ENCODE measurements at regions not wholly inside any gene's neighbourhood (a gene's known extent, or its start where the extent isn't known, plus 50 kb on each side); places are given as distances from the start of the nearest gene placed in this dataset.
"Not testable (repeated sequence)": the region's sequence is repeated elsewhere in the genome, so short reads cannot be mapped to it uniquely, and the experiment has no call there.

GRCh38 chr12:91267039-91267438, 84.4 kb upstream of the DCN start:
- no peak overlapping the region for H3K27ac ChIP-seq (ENCODE audit: low read length)
- H3K36me3 ChIP-seq (ENCODE audit: control insufficient read depth, low read depth, low read length): no peaks in the 10 kb centered on the region
- H3K27me3 ChIP-seq (ENCODE audit: control insufficient read depth, insufficient read depth, low read length): no peaks in the 10 kb centered on the region
- no peak overlapping the region for H3K9ac ChIP-seq (ENCODE audit: low read length)
- peaks cover 5% of the 10 kb centered on the region for H3K4me1 ChIP-seq (ENCODE audit: control insufficient read depth, low read depth, low read length)
- no peaks in the 10 kb centered on the region for H3K9me3 ChIP-seq (ENCODE audit: control insufficient read depth, low read depth, low read length)
- H3K4me3 ChIP-seq (ENCODE audit: low read length): no peak overlapping the region

- no peaks in the 10 kb centered on the region for H3K4me1 ChIP-seq (ENCODE audit: control insufficient read depth, low read depth, low read length)
- no peak overlapping the region for H3K27ac ChIP-seq (ENCODE audit: low read length)
- H3K27me3 ChIP-seq (ENCODE audit: control insufficient read depth, insufficient read depth, low read length): no peaks in the 10 kb centered on the region
- H3K9me3 ChIP-seq (ENCODE audit: control insufficient read depth, low read depth, low read length): no peaks in the 10 kb centered on the region
- no peaks in the 10 kb centered on the region for H3K36me3 ChIP-seq (ENCODE audit: control insufficient read depth, low read depth, low read length)
- H3K4me3 ChIP-seq (ENCODE audit: low read length): no peak overlapping the region
- no peak overlapping the region for H3K9ac ChIP-seq (ENCODE audit: low read length)
Observed at GRCh38 chr12:91264178-91264577, 81.6 kb upstream of the DCN start.

GRCh38 chr12:91261820-91262676, 79.4 kb upstream of the DCN start:
- no peaks in the 10 kb centered on the region for H3K27me3 ChIP-seq (ENCODE audit: control insufficient read depth, insufficient read depth, low read length)
- no peaks in the 10 kb centered on the region for H3K36me3 ChIP-seq (ENCODE audit: control insufficient read depth, low read depth, low read length)
- no peaks in the 10 kb centered on the region for H3K4me1 ChIP-seq (ENCODE audit: control insufficient read depth, low read depth, low read length)
- H3K4me3 ChIP-seq (ENCODE audit: low read length): no peak overlapping the region
- no peak overlapping the region for H3K27ac ChIP-seq (ENCODE audit: low read length)
- no peaks in the 10 kb centered on the region for H3K9me3 ChIP-seq (ENCODE audit: control insufficient read depth, low read depth, low read length)
- no peak overlapping the region for H3K9ac ChIP-seq (ENCODE audit: low read length)

GRCh38 chr12:91256411-91256810, 73.8 kb upstream of the DCN start:
- H3K36me3 ChIP-seq (ENCODE audit: control insufficient read depth, low read depth, low read length): no peaks in the 10 kb centered on the region
- no peak overlapping the region for H3K4me3 ChIP-seq (ENCODE audit: low read length)
- no peaks in the 10 kb centered on the region for H3K4me1 ChIP-seq (ENCODE audit: control insufficient read depth, low read depth, low read length)
- H3K9ac ChIP-seq (ENCODE audit: low read length): no peak overlapping the region
- H3K27ac ChIP-seq (ENCODE audit: low read length): no peak overlapping the region
- H3K9me3 ChIP-seq (ENCODE audit: control insufficient read depth, low read depth, low read length): no peaks in the 10 kb centered on the region
- H3K27me3 ChIP-seq (ENCODE audit: control insufficient read depth, insufficient read depth, low read length): no peaks in the 10 kb centered on the region

- Histone ChIP-seq H3K9ac (ENCODE audit: low read length) (no peak overlapping the region), H3K36me3 (ENCODE audit: control insufficient read depth, low read depth, low read length) (no peaks in the 10 kb centered on the region), H3K9me3 (ENCODE audit: control insufficient read depth, low read depth, low read length) (no peaks in the 10 kb centered on the region), H3K4me3 (ENCODE audit: low read length) (no peak overlapping the region), H3K4me1 (ENCODE audit: control insufficient read depth, low read depth, low read length) (no peaks in the 10 kb centered on the region), H3K27ac (ENCODE audit: low read length) (no peak overlapping the region), H3K27me3 (ENCODE audit: control insufficient read depth, insufficient read depth, low read length) (no peaks in the 10 kb centered on the region)
Observed at GRCh38 chr12:91252341-91252740, 69.7 kb upstream of the DCN start.

- Histone ChIP-seq H3K9me3 (ENCODE audit: control insufficient read depth, low read depth, low read length) (no peaks in the 10 kb centered on the region), H3K27me3 (ENCODE audit: control insufficient read depth, insufficient read depth, low read length) (no peaks in the 10 kb centered on the region), H3K9ac (ENCODE audit: low read length) (no peak overlapping the region), H3K4me3 (ENCODE audit: low read length) (no peak overlapping the region), H3K27ac (ENCODE audit: low read length) (no peak overlapping the region), H3K36me3 (ENCODE audit: control insufficient read depth, low read depth, low read length) (no peaks in the 10 kb centered on the region), H3K4me1 (ENCODE audit: control insufficient read depth, low read depth, low read length) (no peaks in the 10 kb centered on the region)
Observed at GRCh38 chr12:91250273-91250665, 67.7 kb upstream of the DCN start.

GRCh38 chr12:91249518-91250272, 67.1 kb upstream of the DCN start:
- no peaks in the 10 kb centered on the region for H3K27me3 ChIP-seq (ENCODE audit: control insufficient read depth, insufficient read depth, low read length)
- H3K27ac ChIP-seq (ENCODE audit: low read length): no peak overlapping the region
- no peaks in the 10 kb centered on the region for H3K36me3 ChIP-seq (ENCODE audit: control insufficient read depth, low read depth, low read length)
- no peaks in the 10 kb centered on the region for H3K9me3 ChIP-seq (ENCODE audit: control insufficient read depth, low read depth, low read length)
- no peak overlapping the region for H3K9ac ChIP-seq (ENCODE audit: low read length)
- no peaks in the 10 kb centered on the region for H3K4me1 ChIP-seq (ENCODE audit: control insufficient read depth, low read depth, low read length)
- H3K4me3 ChIP-seq (ENCODE audit: low read length): no peak overlapping the region

GRCh38 chr12:91249054-91249453, 66.4 kb upstream of the DCN start:
- H3K4me1 ChIP-seq (ENCODE audit: control insufficient read depth, low read depth, low read length): no peaks in the 10 kb centered on the region
- H3K27ac ChIP-seq (ENCODE audit: low read length): no peak overlapping the region
- no peak overlapping the region for H3K9ac ChIP-seq (ENCODE audit: low read length)
- H3K36me3 ChIP-seq (ENCODE audit: control insufficient read depth, low read depth, low read length): no peaks in the 10 kb centered on the region
- no peaks in the 10 kb centered on the region for H3K9me3 ChIP-seq (ENCODE audit: control insufficient read depth, low read depth, low read length)
- H3K27me3 ChIP-seq (ENCODE audit: control insufficient read depth, insufficient read depth, low read length): no peaks in the 10 kb centered on the region
- H3K4me3 ChIP-seq (ENCODE audit: low read length): no peak overlapping the region

- H3K9me3 ChIP-seq (ENCODE audit: control insufficient read depth, low read depth, low read length); H3K27me3 ChIP-seq (ENCODE audit: control insufficient read depth, insufficient read depth, low read length); H3K36me3 ChIP-seq (ENCODE audit: control insufficient read depth, low read depth, low read length); H3K27ac ChIP-seq (ENCODE audit: low read length); H3K9ac ChIP-seq (ENCODE audit: low read length); H3K4me1 ChIP-seq (ENCODE audit: control insufficient read depth, low read depth, low read length); H3K4me3 ChIP-seq (ENCODE audit: low read length): not testable (repeated sequence)
Observed at GRCh38 chr12:91243177-91243576, 60.6 kb upstream of the DCN start.

- Histone ChIP-seq H3K4me1 (ENCODE audit: control insufficient read depth, low read depth, low read length) (no peaks in the 10 kb centered on the region), H3K27me3 (ENCODE audit: control insufficient read depth, insufficient read depth, low read length) (no peaks in the 10 kb centered on the region), H3K27ac (ENCODE audit: low read length) (no peak overlapping the region), H3K9me3 (ENCODE audit: control insufficient read depth, low read depth, low read length) (no peaks in the 10 kb centered on the region), H3K4me3 (ENCODE audit: low read length) (no peak overlapping the region), H3K9ac (ENCODE audit: low read length) (no peak overlapping the region), H3K36me3 (ENCODE audit: control insufficient read depth, low read depth, low read length) (no peaks in the 10 kb centered on the region)
Observed at GRCh38 chr12:91241756-91242155, 59.1 kb upstream of the DCN start.

- no peaks in the 10 kb centered on the region for H3K27me3 ChIP-seq (ENCODE audit: control insufficient read depth, insufficient read depth, low read length)
- no peak overlapping the region for H3K27ac ChIP-seq (ENCODE audit: low read length)
- H3K4me1 ChIP-seq (ENCODE audit: control insufficient read depth, low read depth, low read length): no peaks in the 10 kb centered on the region
- no peak overlapping the region for H3K4me3 ChIP-seq (ENCODE audit: low read length)
- H3K9ac ChIP-seq (ENCODE audit: low read length): no peak overlapping the region
- H3K9me3 ChIP-seq (ENCODE audit: control insufficient read depth, low read depth, low read length): no peaks in the 10 kb centered on the region
- no peaks in the 10 kb centered on the region for H3K36me3 ChIP-seq (ENCODE audit: control insufficient read depth, low read depth, low read length)
Observed at GRCh38 chr12:91240386-91241095, 57.9 kb upstream of the DCN start.
